ENCODE measurements at regions not wholly inside any gene's neighbourhood (a gene's known extent, or its start where the extent isn't known, plus 50 kb on each side); places are given as distances from the start of the nearest gene placed in this dataset.

DNA sequence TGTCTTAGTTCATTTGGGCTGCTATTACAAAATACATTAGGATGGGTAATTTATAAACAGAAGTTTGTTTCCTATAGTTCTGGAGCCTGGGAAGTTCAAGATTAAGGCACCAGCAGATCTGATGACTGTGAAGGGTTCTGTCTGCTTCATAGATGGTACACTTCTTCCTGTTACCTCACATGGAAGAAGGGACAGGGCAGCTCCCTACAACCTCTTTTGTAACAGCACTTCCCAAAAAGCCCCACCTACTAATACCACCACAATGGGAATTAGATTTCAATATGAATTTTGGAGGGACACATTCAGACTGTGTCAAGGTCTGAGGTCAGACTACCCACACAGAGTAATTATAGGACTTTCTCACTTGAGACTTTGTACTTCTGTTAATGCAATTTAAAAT, 260.3 kb downstream of the ARHGAP12 start:
- TF ChIP-seq, protein P1, sequence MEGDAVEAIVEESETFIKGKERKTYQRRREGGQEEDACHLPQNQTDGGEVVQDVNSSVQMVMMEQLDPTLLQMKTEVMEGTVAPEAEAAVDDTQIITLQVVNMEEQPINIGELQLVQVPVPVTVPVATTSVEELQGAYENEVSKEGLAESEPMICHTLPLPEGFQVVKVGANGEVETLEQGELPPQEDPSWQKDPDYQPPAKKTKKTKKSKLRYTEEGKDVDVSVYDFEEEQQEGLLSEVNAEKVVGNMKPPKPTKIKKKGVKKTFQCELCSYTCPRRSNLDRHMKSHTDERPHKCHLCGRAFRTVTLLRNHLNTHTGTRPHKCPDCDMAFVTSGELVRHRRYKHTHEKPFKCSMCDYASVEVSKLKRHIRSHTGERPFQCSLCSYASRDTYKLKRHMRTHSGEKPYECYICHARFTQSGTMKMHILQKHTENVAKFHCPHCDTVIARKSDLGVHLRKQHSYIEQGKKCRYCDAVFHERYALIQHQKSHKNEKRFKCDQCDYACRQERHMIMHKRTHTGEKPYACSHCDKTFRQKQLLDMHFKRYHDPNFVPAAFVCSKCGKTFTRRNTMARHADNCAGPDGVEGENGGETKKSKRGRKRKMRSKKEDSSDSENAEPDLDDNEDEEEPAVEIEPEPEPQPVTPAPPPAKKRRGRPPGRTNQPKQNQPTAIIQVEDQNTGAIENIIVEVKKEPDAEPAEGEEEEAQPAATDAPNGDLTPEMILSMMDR (optimal IDR thresholded peaks at IDR 0.05 in 1 of 3, IDR thresholded peaks at IDR 0.05 in 1 of 3, conservative IDR thresholded peaks at IDR 0.05 in 1 of 3; ENCODE audit: extremely low read depth in 1 of 3, insufficient read depth in 2 of 3, low read length in 3 of 3): no peak
- no peak for TF ChIP-seq EZH2 (IDR thresholded peaks at IDR 0.05; ENCODE audit: low read length)
